SK-N-MC (cell line): ENCODE measurements at regions not wholly inside any gene's neighbourhood (a gene's known extent, or its start where the extent isn't known, plus 50 kb on each side); places are given as distances from the start of the nearest gene placed in this dataset.

Experiments
- DNase-seq: peaks from one replicate; pipeline ENCODE4 v3.0.0-alpha.2; 2011; ENCODE audit warnings: low read depth, low spot score
- H3K27ac ChIP-seq: fragments of 200-600 bp; sonication (generic); 2 replicates; pipeline ENCODE4 v1.5.1; 2016; ENCODE audit warnings: mixed run types
- H3K36me3 ChIP-seq: fragments of 200-600 bp; sonication (generic); 2 replicates; pipeline ENCODE4 v1.6.1; 2017; ENCODE audit warnings: antibody characterized with exemption, low read length, mixed read lengths; ENCODE audit not compliant: insufficient read depth
- H3K4me3 ChIP-seq: fragments of 200-600 bp; sonication (generic); 2 replicates; pipeline ENCODE4 v1.5.1; 2016
- H3K9ac ChIP-seq: fragments of 200-600 bp; sonication (generic); 2 replicates; pipeline ENCODE4 v1.8.0; 2017; ENCODE audit warnings: mixed run types, mixed read lengths; ENCODE audit not compliant: insufficient read length
- H3K9me3 ChIP-seq: fragments of 200-600 bp; sonication (generic); 2 replicates; pipeline ENCODE4 v1.6.1; 2017; ENCODE audit warnings: low read depth, mild to moderate bottlenecking, antibody characterized with exemption, low read length, moderate library complexity, mixed read lengths
- EZH2 ChIP-seq: fragments of 200-600 bp; sonication (generic); IDR thresholded peaks from one replicate; pipeline ENCODE4 v1.6.1; 2017; ENCODE audit warnings: antibody characterized with exemption
- FOXP2 ChIP-seq: optimal IDR thresholded peaks from 2 replicates; pipeline ENCODE3; 2011; ENCODE audit warnings: mild to moderate bottlenecking, moderate library complexity; ENCODE audit not compliant: insufficient read depth; ENCODE audit errors: extremely low read length, control extremely low read depth
- POLR2AphosphoS5 ChIP-seq: IDR thresholded peaks from 2 replicates; pipeline ENCODE4 v1.6.1; 2012; ENCODE audit warnings: mild to moderate bottlenecking, low read depth, low read length, borderline replicate concordance

DNA sequence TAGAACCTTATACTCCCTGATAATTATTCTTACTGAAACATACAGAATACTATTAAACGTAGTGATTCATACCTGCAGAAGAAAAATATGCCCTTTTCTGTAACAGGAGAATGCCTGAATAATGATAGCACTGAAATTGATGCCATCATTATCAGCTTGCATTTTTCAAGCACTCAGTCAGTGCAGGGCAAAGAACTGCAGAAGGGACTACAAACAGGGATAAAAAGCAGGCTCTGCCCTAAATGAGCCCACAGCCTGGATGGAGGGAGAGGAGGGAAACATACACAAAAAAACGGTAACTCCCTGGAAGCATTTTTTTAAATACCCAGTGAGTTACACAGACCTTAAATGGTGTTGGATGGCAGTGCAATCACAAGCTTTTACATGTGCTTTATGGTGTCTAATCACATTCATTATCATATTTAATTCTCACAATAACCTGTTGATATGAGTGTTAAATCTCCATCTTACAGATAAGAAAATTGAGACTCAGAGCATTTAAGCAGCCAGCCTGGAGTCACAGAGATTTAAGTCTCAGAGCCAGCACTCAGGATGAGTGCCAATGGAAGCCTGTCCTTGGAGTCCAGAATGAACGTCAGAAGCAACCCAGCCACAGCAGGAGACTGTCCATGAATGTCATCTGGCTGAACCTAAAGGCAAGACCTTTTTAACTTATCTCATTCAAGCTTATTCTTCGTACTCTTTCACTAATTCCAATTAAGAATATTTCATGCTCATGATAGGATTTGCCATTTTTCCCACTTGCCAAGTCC, 139.3 kb upstream of the CTNNA2 start:
- no peak for DNase-seq
- H3K36me3 ChIP-seq: no peaks in the 10 kb centered on the region
- no peak overlapping the region for H3K9ac ChIP-seq
- H3K4me3 ChIP-seq: no peak overlapping the region
- no peak overlapping the region for H3K27ac ChIP-seq
- TF ChIP-seq POLR2AphosphoS5: no peak
- TF ChIP-seq EZH2: no peak
- no peak for TF ChIP-seq FOXP2
- H3K9me3 ChIP-seq: no peaks in the 10 kb centered on the region

GRCh38 chr2:79370976-79371538, 141.8 kb upstream of the CTNNA2 start:
- TF ChIP-seq POLR2AphosphoS5: no peak
- TF ChIP-seq FOXP2: no peak
- no peak for TF ChIP-seq EZH2
- Histone ChIP-seq H3K9me3 (no peaks in the 10 kb centered on the region), H3K27ac (no peak overlapping the region), H3K4me3 (no peak overlapping the region), H3K9ac (no peak overlapping the region), H3K36me3 (no peaks in the 10 kb centered on the region)
- DNase-seq: no peak

- DNase-seq: no peak
- Histone ChIP-seq H3K36me3 (no peaks in the 10 kb centered on the region), H3K9me3 (no peaks in the 10 kb centered on the region), H3K27ac (no peak overlapping the region), H3K9ac (no peak overlapping the region), H3K4me3 (no peak overlapping the region)
- TF ChIP-seq FOXP2: no peak
- TF ChIP-seq EZH2: no peak
- no peak for TF ChIP-seq POLR2AphosphoS5
Measured at GRCh38 chr2:79369127-79369526, 143.7 kb upstream of the CTNNA2 start.

- H3K36me3 ChIP-seq: no peaks in the 10 kb centered on the region
- H3K9ac ChIP-seq: no peak overlapping the region
- DNase-seq: no peak
- no peaks in the 10 kb centered on the region for H3K9me3 ChIP-seq
- TF ChIP-seq EZH2 (no peak), FOXP2 (no peak), POLR2AphosphoS5 (no peak)
- H3K4me3 ChIP-seq: no peak overlapping the region
- no peak overlapping the region for H3K27ac ChIP-seq
Measured at GRCh38 chr2:79368116-79368630, 144.7 kb upstream of the CTNNA2 start.

- no peak for TF ChIP-seq FOXP2
- no peak for DNase-seq
- Histone ChIP-seq H3K27ac (no peak overlapping the region), H3K36me3 (no peaks in the 10 kb centered on the region), H3K9ac (no peak overlapping the region), H3K4me3 (no peak overlapping the region), H3K9me3 (no peaks in the 10 kb centered on the region)
Measured at GRCh38 chr2:79359419-79359818, 153.4 kb upstream of the CTNNA2 start.

GRCh38 chr2:79355569-79355968, 157.3 kb upstream of the CTNNA2 start:
- Histone ChIP-seq H3K9ac (no peak overlapping the region), H3K4me3 (no peak overlapping the region), H3K27ac (no peak overlapping the region), H3K36me3 (no peaks in the 10 kb centered on the region), H3K9me3 (no peaks in the 10 kb centered on the region)
- no peak for DNase-seq
- TF ChIP-seq EZH2 (no peak), FOXP2 (no peak), POLR2AphosphoS5 (no peak)

DNA sequence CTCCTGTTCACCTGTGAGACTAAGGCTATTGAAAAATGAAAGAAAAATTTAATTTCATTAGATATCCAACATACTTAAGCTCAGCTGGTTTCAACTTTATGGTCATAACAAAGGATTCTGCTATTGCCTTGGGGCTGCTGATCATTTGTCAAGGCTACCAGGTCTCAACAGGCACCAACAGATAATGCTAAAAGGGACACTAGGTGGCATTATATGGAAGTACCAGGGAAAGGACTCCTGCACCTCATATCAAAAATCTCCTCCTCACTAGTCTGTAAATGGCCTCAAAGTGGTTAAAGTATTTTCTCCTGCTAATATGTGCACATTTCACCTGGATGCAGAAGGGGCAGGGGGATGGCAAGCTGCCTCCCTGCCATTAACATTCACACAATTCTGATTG, 167.9 kb upstream of the REG3A start:
- TF ChIP-seq POLR2AphosphoS5 (no peak), EZH2 (no peak), FOXP2 (no peak)
- Histone ChIP-seq H3K9me3 (no peaks in the 10 kb centered on the region), H3K36me3 (no peaks in the 10 kb centered on the region), H3K9ac (no peak overlapping the region), H3K4me3 (no peak overlapping the region), H3K27ac (no peak overlapping the region)
- no peak for DNase-seq

DNA sequence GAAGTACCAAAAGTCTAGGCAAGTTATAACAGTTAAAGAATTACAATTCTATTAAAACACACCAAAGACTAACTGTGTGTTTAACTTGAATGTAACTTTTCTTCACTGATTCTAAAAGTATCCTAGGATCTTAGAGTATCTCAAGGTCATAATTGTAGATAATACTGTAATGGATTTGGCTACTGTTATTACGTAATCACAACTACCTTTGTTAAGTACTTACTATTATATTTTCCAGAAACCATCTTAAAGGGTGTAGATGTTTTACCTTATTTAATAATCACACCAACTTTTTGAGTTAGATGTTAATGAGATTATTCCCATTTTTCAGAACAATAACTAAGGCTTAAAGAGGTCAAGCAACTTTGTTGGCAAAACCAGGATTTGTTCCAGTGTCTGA, 161.3 kb upstream of the REG3A start:
- H3K9ac ChIP-seq: no peak overlapping the region
- no peak overlapping the region for H3K27ac ChIP-seq
- no peak overlapping the region for H3K4me3 ChIP-seq
- H3K9me3 ChIP-seq: no peaks in the 10 kb centered on the region
- H3K36me3 ChIP-seq: no peaks in the 10 kb centered on the region
- no peak for DNase-seq
- no peak for TF ChIP-seq EZH2
- TF ChIP-seq POLR2AphosphoS5: no peak
- no peak for TF ChIP-seq FOXP2
